HG02970 (cell line): ENCODE measurements at regions not wholly inside any gene's neighbourhood (a gene's known extent, or its start where the extent isn't known, plus 50 kb on each side); places are given as distances from the start of the nearest gene placed in this dataset.

Experiments used
- ATAC-seq: cut with Tn5 transposase; IDR thresholded peaks from one replicate; pipeline ENCODE4 v1.9.1; 2021; ENCODE audit warnings: mild to moderate bottlenecking, moderate library complexity, moderate number of reproducible peaks; ENCODE audit not compliant: unreplicated experiment, low FRiP score

DNA sequence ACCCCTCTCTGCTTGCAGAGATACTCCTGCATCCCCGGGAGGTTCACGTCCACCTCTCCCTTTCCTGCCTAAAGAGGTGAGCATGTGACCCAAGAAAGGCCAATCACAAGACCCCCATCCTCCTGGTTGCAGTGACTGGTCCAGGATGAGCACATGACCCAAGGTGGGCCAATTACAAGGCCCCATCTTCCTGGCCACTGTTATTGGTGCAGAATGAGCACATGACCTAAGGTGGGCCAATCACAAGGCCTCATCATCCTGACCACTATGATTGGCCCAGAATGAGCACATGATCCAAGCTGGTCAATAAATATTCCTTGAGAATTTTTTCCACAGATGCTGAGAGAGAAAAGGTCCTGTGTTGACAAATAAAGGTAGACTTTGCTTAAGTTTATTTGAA is 350.7 kb downstream of the EFNB2 start:
- no peak for ATAC-seq

GRCh38 chr13:106183410-106184065 is 351.9 kb downstream of the EFNB2 start:
- ATAC-seq: no peak

DNA sequence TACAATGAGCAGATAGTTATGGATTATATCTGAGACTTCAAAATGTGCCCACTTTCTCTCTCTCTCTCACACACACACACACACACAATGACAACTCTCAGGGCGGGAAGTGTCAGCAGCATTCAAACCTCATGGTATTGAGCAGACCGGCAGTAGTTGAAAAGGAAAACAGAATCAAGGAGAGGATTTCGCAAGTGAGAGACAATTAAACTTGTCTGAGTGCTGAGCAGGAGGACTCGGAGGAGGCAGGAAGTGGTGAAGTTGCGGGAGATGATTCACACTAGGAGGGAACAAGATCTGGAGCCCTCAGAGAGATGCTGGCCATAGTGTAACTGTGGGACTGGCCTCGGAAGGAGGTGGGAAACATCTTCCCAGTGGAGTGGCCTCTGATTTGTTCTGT is 353.1 kb downstream of the EFNB2 start:
- no peak for ATAC-seq

DNA sequence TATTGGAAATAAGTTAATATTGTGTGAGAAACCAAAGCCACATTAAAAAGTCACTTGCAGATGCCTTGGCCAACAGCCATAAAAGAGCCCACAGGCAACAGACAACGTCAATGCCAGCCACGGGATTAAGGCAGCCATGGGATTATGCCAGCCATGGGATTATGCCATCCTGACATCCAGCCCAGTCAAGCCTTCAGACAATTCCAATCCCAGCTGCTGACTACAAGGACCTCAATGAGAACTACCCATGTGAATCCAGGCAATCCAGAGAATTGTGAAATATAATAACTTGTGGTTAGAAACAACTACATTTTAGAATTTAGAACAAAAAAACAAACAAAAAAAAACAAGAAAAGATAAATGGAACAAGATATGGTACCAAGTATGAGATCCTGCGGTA is 356.6 kb downstream of the EFNB2 start:
- no peak for ATAC-seq

DNA sequence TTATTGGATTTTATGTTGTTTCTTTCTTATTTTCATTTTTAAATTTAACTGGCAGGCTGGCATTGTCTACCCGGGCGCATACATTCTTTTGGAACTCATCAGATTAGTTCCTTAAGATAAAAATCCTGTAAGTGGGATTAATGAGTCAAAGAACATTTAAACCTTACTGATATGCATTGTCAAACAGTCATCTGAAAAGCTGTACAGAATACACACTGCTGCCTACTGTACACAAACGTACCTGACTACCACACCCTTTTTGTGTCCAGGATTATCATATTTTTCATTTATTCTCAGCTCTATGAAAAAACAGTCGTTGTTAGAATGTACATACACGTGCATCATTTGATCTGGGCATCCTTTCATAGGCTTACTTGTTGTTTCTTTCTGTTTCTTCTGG is 358.3 kb downstream of the EFNB2 start:
- ATAC-seq: no peak

- no peak for ATAC-seq
Measured at GRCh38 chr13:106176117-106176516, 359.3 kb downstream of the EFNB2 start.

DNA sequence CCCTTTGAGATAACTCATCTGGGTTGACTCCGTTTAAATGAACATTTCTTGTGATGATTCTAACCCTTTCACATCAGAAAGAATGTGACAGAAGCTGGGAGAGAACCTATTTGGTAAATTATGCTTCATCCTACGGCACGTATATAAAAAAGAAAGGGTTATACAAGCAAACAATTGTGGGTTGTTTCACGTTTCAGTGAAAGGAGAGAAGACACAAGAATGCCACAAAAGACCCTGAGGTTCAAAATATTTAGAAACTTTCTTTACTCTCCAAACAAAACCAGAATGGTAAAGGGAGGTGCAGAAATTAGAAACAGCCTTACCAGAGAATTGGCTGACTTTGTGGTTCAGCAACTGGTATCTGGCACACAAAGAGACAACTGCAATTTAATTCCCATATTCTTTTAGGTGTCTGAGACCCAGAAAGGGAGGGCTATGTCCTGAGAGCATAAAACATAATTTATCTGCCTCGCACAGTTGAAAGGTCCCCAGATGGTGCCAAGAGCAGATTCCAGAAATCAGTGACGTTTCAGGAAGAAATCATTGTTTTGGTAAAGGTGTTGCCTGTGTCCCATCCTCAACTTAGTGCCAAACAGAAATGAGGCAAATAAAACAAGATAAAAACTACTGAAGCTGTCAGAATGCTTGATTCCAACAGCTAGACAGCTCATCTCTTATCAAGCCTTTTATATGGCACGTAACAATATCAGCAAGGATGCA is 361.4 kb downstream of the EFNB2 start:
- ATAC-seq: no peak

DNA sequence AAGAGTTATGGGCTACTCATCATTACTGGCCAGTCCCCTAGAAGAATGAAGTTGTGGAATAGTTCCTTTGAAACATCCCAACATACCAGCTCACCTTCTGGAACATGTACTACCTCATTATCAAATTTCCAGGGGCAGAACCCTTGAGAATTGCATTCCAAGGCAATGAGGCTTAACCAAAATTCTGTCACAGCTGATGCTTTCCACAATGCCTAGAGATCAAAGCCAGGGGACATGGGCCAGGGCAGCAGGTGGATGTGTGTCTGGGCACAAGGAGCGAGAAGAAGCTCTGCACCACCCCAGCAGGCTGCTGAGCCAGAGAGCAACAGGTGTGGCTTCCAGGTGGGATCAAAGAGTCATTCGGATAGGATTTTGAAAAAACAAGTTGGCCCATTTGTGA is 362.1 kb downstream of the EFNB2 start:
- no peak for ATAC-seq

DNA sequence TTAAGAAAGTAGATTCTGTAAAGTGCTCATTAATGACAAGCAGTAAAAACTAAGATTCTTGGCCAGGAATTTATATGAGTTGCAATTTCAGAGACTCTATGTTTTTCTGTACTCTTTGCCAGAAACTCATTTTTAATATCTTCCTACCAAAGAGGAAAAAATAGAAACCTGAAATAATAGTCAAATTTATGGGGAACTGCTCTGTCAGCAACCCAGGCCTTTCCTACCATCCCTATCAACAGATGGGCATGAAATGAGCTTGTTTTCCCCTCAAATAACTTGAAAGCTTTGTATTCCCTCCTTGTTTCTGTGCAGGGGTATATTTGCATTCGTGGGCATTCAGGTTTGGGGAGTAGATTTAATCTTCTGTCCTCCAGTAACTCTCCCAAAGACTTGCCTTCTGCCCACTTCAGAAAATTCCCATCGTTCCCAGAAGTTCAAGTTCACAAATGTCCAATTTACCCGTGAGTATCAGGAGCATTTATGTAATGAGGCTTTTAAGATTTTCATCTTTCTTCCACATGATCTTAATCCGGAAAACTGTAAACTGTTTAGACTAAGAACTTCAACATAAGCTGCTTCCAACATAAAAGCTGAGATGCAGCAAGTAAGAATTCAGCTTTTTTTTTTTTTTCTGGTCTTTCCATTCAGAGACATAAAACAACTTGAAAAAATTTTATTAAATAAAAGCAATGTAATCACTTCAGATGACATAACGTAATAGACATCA is 363.1 kb downstream of the EFNB2 start:
- no peak for ATAC-seq

DNA sequence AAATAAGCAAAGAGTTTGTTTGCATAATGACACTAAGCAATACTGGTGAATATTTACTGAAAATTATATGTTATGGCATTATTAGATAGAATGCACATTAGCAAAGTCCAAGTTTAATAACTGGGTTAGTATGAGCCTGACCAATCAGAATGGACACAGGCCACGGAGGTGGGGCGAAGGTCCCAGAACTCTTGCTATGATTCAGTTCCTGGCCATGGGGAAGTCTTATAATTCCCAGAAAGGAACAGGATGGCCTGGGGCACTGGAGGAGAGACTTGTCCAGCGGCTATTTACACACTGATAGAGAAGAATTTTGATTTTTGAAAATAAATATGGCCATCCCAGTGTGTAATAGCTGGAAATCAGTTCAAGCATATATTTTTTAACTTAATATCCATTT is 372.0 kb downstream of the EFNB2 start:
- ATAC-seq: no peak

- no peak for ATAC-seq
Measured at GRCh38 chr13:106161146-106161545, 374.3 kb downstream of the EFNB2 start.

DNA sequence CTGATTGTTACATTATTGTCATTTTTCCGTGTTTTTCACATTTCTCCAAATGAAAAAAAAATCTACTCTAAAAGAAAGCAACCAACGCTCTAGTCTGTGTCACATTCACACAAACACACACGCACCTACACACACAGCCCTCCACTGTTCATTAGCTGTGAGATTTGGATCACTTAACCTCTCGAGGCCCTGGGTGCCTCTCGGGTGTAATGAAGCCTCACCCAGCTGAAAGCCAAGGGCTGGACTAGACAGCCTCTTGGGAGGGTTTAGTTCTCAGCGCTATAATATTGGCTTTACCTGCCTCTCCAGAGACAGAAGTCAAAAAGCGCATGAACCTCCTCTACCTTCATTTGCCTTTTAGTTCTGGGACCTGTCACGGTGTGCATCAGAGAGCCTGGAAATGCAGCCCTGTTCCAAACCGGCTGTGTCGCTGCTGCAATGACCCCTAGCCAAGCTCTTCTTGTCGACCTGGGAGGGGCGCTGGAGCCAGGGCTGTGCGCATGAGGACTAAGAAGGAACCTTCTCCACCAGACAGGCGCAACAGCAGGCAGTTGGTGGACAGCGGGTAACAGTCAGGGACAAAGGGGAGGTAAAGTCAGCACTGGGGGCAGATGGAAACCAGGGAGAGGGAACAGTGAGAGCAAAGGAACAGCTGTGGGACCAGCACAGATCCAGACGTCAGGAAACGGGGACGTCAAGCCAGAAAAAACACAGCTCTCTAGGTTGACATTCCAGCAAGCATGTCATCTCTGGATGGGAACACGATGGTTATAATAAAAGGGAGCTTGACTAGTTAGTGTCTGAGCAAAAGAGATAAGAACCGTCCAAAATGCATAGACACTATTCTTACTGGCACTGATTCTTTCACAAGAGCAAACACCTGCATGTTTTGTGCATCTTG is 375.9 kb downstream of the EFNB2 start:
- no peak for ATAC-seq

- no peak for ATAC-seq
Measured at GRCh38 chr13:106156468-106156867, 379.0 kb downstream of the EFNB2 start.

DNA sequence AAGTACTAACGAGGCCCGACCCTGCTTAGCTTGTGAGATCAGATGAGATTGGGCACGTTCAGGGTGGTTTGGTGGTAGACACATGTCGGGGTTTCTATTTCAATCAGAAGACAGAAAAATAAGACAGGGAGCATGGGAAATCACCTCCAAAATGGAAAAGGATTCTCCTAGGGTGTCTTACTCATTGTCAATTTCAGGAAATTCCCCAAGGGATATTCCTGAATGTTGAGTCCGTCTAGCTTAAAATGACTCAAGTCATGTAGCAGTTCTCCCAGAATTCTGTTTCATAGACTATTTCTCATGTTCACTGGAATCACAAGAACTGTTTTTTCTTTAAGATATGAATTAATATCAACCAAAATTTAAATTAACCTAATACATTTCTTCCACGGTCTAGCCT is 380.1 kb downstream of the EFNB2 start:
- no peak for ATAC-seq

DNA sequence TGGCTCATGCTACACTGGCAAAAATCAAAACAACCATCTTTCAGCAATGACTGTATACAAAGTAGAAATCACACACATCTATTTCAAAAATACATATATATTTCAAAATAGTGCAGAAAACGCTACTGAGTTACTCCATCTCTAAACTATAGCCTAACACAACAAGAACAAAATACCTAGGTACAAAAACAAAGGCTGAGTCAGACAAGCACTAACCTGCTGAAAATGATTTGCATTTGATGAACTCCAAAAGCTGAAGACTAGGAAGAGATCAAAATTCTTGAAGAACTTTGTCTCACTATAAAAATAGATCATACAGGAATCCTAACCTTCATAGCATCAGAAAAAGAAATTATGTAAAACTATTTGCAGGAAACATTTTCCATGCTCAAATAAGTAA is 381.6 kb downstream of the EFNB2 start:
- no peak for ATAC-seq

GRCh38 chr13:106153041-106153440 is 382.4 kb downstream of the EFNB2 start:
- no peak for ATAC-seq

- ATAC-seq: no peak
Measured at GRCh38 chr13:106152047-106152446, 383.4 kb downstream of the EFNB2 start.

- ATAC-seq: no peak
Measured at GRCh38 chr13:106151056-106151699, 384.3 kb downstream of the EFNB2 start.

- ATAC-seq: no peak
Measured at GRCh38 chr13:106145997-106146864, 389.2 kb downstream of the EFNB2 start.
